Thyroid gland (tissue), 4 donors: ENCODE measurements at regions not wholly inside any gene's neighbourhood (a gene's known extent, or its start where the extent isn't known, plus 50 kb on each side); places are given as distances from the start of the nearest gene placed in this dataset.

Source experiments
- DNase-seq, 2 donors: peaks; one replicate each; pipeline ENCODE4 v3.0.0-alpha.2; 2019
- H3K27ac ChIP-seq, 3 donors: fragments of 200-600 bp; sonication (generic); 1 replicate in 2 of 3; 2 replicates in 1 of 3; pipeline ENCODE4 v1.5.1; 2016 to 2019; ENCODE audit warnings: mild to moderate bottlenecking in 1 of 3, moderate library complexity in 1 of 3
- H3K27me3 ChIP-seq: fragments of 200-600 bp; sonication (generic); one replicate; pipeline ENCODE4 v1.5.1; 2019
- H3K36me3 ChIP-seq, 2 donors: fragments of 200-600 bp; sonication (generic); one replicate each; pipeline ENCODE4 v1.5.1; 2016 to 2019
- H3K4me1 ChIP-seq, 2 donors: fragments of 200-600 bp; sonication (generic); one replicate each; pipeline ENCODE4 v1.5.1; 2017 to 2019
- H3K4me3 ChIP-seq, 3 donors: fragments of 200-600 bp; sonication (generic); replicated peaks in 1 of 3; 1 replicate in 2 of 3; 2 replicates in 1 of 3; pipeline ENCODE4 v1.5.1; 2016; ENCODE audit warnings: mild to moderate bottlenecking in 1 of 3
- H3K9me3 ChIP-seq: fragments of 200-600 bp; sonication (generic); one replicate; pipeline ENCODE4 v1.5.1; 2017
- CTCF ChIP-seq, 6 experiments: fragments of 200-600 bp in 3 of 6; fragments of 450-650 bp in 3 of 6; sonication (generic) in 3 of 6; IDR thresholded peaks; one replicate each; pipeline ENCODE4 v1.5.1; 2016 to 2019; ENCODE audit warnings: antibody characterized with exemption in 6 of 6, mild to moderate bottlenecking in 2 of 6, inconsistent platforms in 1 of 6, moderate library complexity in 1 of 6
- POLR2A ChIP-seq, 2 donors: fragments of 450-650 bp; IDR thresholded peaks; one replicate each; pipeline ENCODE4 v1.6.1; 2017; ENCODE audit warnings: antibody characterized with exemption in 2 of 2, mild to moderate bottlenecking in 2 of 2, moderate library complexity in 1 of 2
- WGBS, 2 donors: methylation state at CpG; one replicate each; pipeline ENCODE4 v1.1.5; 2017; 5-methylcytosine and 5-hydroxymethylcytosine counted together
- intact Hi-C: fragments of 100-400 bp; cut with DNase I; formaldehyde crosslinking; loops from one replicate; pipeline ENCODE4 v1.15.1; 2023

GRCh38 chr4:111234939-111235338 is 612.1 kb upstream of the PITX2 start:
- no peak for DNase-seq
- H3K27ac ChIP-seq = no peak overlapping the region
- H3K4me1 ChIP-seq = no peaks in the 10 kb centered on the region
- no peak for TF ChIP-seq CTCF (IDR thresholded peaks at IDR 0.05)
- TF ChIP-seq POLR2A (IDR thresholded peaks at IDR 0.05) = no peak
- intact Hi-C loops = no loop called here
- 67 to 68% methylated on average over 8 of the region's 8 CpGs for WGBS, 2 donors
- H3K27me3 ChIP-seq = no peaks in the 10 kb centered on the region
- no peak overlapping the region for H3K4me3 ChIP-seq
- no peaks in the 10 kb centered on the region for H3K9me3 ChIP-seq
- no peaks in the 10 kb centered on the region for H3K36me3 ChIP-seq

- H3K4me1 ChIP-seq = no peaks in the 10 kb centered on the region
- H3K27ac ChIP-seq = no peak overlapping the region
- no peaks in the 10 kb centered on the region for H3K36me3 ChIP-seq
- 82 to 90% methylated on average over 5 of the region's 5 CpGs for WGBS, 2 donors
- H3K27me3 ChIP-seq = no peaks in the 10 kb centered on the region
- no peak for TF ChIP-seq CTCF (IDR thresholded peaks at IDR 0.05)
- TF ChIP-seq POLR2A (IDR thresholded peaks at IDR 0.05) = no peak
- no peaks in the 10 kb centered on the region for H3K9me3 ChIP-seq
- DNase-seq = no peak
- intact Hi-C loops = no loop called here
- no peak overlapping the region for H3K4me3 ChIP-seq
Observed at GRCh38 chr4:111263836-111264235, 641.0 kb upstream of the PITX2 start.

- WGBS, 2 donors = 59 to 68% methylated on average over 5 of the region's 5 CpGs
- no peak overlapping the region for H3K27ac ChIP-seq
- TF ChIP-seq POLR2A (IDR thresholded peaks at IDR 0.05) (no peak), CTCF (IDR thresholded peaks at IDR 0.05) (no peak)
- intact Hi-C loops = no loop called here
- no peak for DNase-seq
- H3K9me3 ChIP-seq = no peaks in the 10 kb centered on the region
- no peaks in the 10 kb centered on the region for H3K36me3 ChIP-seq
- H3K4me3 ChIP-seq = no peak overlapping the region
- H3K27me3 ChIP-seq = no peaks in the 10 kb centered on the region
- H3K4me1 ChIP-seq = no peaks in the 10 kb centered on the region
Observed at GRCh38 chr4:111266937-111267336, 644.1 kb upstream of the PITX2 start.

GRCh38 chr4:111267786-111268185 is 644.9 kb upstream of the PITX2 start:
- Histone ChIP-seq H3K36me3 (no peaks in the 10 kb centered on the region), H3K4me3 (no peak overlapping the region), H3K4me1 (no peaks in the 10 kb centered on the region), H3K9me3 (no peaks in the 10 kb centered on the region), H3K27ac (no peak overlapping the region), H3K27me3 (no peaks in the 10 kb centered on the region)
- DNase-seq = no peak
- intact Hi-C loops = no loop called here
- WGBS, 2 donors = 87 to 88% methylated on average over 2 of the region's 2 CpGs
- TF ChIP-seq CTCF (IDR thresholded peaks at IDR 0.05) (no peak), POLR2A (IDR thresholded peaks at IDR 0.05) (no peak)

- 75 to 82% methylated on average over 2 of the region's 2 CpGs for WGBS, 2 donors
- no peak for DNase-seq
- Histone ChIP-seq H3K9me3 (no peaks in the 10 kb centered on the region), H3K4me3 (no peak overlapping the region), H3K36me3 (no peaks in the 10 kb centered on the region), H3K27me3 (no peaks in the 10 kb centered on the region), H3K27ac (no peak overlapping the region), H3K4me1 (no peaks in the 10 kb centered on the region)
- intact Hi-C loops = no loop called here
- no peak for TF ChIP-seq POLR2A (IDR thresholded peaks at IDR 0.05)
- TF ChIP-seq CTCF (IDR thresholded peaks at IDR 0.05) = no peak
Observed at GRCh38 chr4:111268769-111269414, 646.0 kb upstream of the PITX2 start.
